Smooth muscle cell (in vitro differentiated cells): ENCODE measurements at regions not wholly inside any gene's neighbourhood (a gene's known extent, or its start where the extent isn't known, plus 50 kb on each side); places are given as distances from the start of the nearest gene placed in this dataset.

Experiments used
- DNase-seq: peaks from one replicate; lab custom pipeline; 2025; ENCODE audit not compliant: unreplicated experiment; lab: John Stamatoyannopoulos, UW
- H2AFZ ChIP-seq: fragments of 200-600 bp; sonication (generic); 2 replicates; pipeline ENCODE4 v1.6.0; 2016; ENCODE audit warnings: antibody characterized with exemption, low read depth, mild to moderate bottlenecking
- H3F3A ChIP-seq: fragments of 200-600 bp; sonication (generic); 2 replicates; pipeline ENCODE4 v1.6.0; 2017; ENCODE audit warnings: antibody characterized with exemption, low read depth
- H3K27ac ChIP-seq: fragments of 200-600 bp; sonication (generic); 2 replicates; pipeline ENCODE4 v1.5.1; 2016; ENCODE audit warnings: low read depth, mild to moderate bottlenecking
- H3K27me3 ChIP-seq: fragments of 200-600 bp; sonication (generic); 2 replicates; pipeline ENCODE4 v1.6.1; 2016; ENCODE audit warnings: low read depth, mild to moderate bottlenecking
- H3K36me3 ChIP-seq: fragments of 200-600 bp; sonication (generic); 2 replicates; pipeline ENCODE4 v1.5.1; 2016; ENCODE audit warnings: low read depth
- H3K4me1 ChIP-seq: fragments of 200-600 bp; sonication (generic); 2 replicates; pipeline ENCODE4 v1.5.1; 2016; ENCODE audit warnings: low read depth
- H3K4me2 ChIP-seq: fragments of 200-600 bp; sonication (generic); 2 replicates; pipeline ENCODE4 v1.6.0; 2016; ENCODE audit warnings: mild to moderate bottlenecking
- H3K4me3 ChIP-seq: fragments of 200-600 bp; sonication (generic); 2 replicates; pipeline ENCODE4 v1.5.1; 2016; ENCODE audit warnings: mild to moderate bottlenecking
- H3K79me2 ChIP-seq: fragments of 200-600 bp; sonication (generic); 2 replicates; pipeline ENCODE4 v1.6.0; 2016; ENCODE audit warnings: low read depth, mild to moderate bottlenecking
- H3K9ac ChIP-seq: fragments of 200-600 bp; sonication (generic); 2 replicates; pipeline ENCODE4 v1.6.0; 2016; ENCODE audit warnings: low read depth
- H3K9me3 ChIP-seq: fragments of 200-600 bp; sonication (generic); replicated peaks from 2 replicates; pipeline ENCODE4 v1.5.1; 2016; ENCODE audit warnings: low read depth
- H4K20me1 ChIP-seq: fragments of 200-600 bp; sonication (generic); 2 replicates; pipeline ENCODE4 v1.6.0; 2016; ENCODE audit warnings: low read depth
- CTCF ChIP-seq: fragments of 200-600 bp; sonication (generic); IDR thresholded peaks from 2 replicates; pipeline ENCODE4 v1.5.1; 2017; ENCODE audit warnings: borderline replicate concordance, mild to moderate bottlenecking, antibody characterized with exemption; ENCODE audit not compliant: insufficient read depth, poor library complexity, severe bottlenecking
- WGBS: methylation state at CpG from one replicate; pipeline ENCODE4 v1.1.7; 2016; ENCODE audit warnings: low lambda C conversion rate; 5-methylcytosine and 5-hydroxymethylcytosine counted together

- Histone ChIP-seq H2AFZ (no peak overlapping the region), H3K27me3 (no peaks in the 10 kb centered on the region), H3F3A (no peaks in the 10 kb centered on the region), H3K4me3 (no peak overlapping the region), H3K9me3 (no peaks in the 10 kb centered on the region), H4K20me1 (no peaks in the 10 kb centered on the region), H3K4me1 (no peaks in the 10 kb centered on the region), H3K79me2 (no peaks in the 10 kb centered on the region), H3K4me2 (no peak overlapping the region), H3K9ac (no peak overlapping the region), H3K36me3 (no peaks in the 10 kb centered on the region), H3K27ac (no peak overlapping the region)
- no peak for TF ChIP-seq CTCF
- DNase-seq, result no peak
- 63% methylated on average over 2 of the region's 2 CpGs for WGBS
These were observed 315.4 kb downstream of the MCTP2 start for GRCh38 chr15:94546808-94547207.

DNA sequence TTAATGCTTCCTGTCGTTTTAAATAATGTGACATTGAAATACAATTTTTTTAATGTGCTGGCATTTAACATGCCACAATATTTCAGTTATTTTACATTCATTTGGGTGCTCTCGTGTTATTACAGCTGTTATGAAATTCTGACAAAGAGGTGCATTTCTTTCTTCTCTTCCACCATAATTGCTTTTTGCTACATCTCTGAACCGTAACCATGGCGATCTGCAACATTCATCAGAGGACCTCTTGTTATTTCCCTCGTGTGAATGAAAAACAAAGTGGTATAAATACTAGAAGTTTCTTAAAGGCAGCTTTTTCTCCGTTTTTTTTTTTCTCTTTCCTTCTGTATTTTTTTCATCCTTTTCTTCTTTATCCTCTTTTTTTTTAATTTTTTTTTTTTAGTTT is 316.4 kb downstream of the MCTP2 start:
- H2AFZ ChIP-seq, result no peak overlapping the region
- no peaks in the 10 kb centered on the region for H3K79me2 ChIP-seq
- H3K27me3 ChIP-seq, result no peaks in the 10 kb centered on the region
- no peaks in the 10 kb centered on the region for H3K36me3 ChIP-seq
- WGBS, result 87% methylated on average over 6 of the region's 6 CpGs
- H3K4me3 ChIP-seq, result no peak overlapping the region
- DNase-seq, result no peak
- no peaks in the 10 kb centered on the region for H3F3A ChIP-seq
- H3K27ac ChIP-seq, result no peak overlapping the region
- H3K4me2 ChIP-seq, result no peak overlapping the region
- H3K9ac ChIP-seq, result no peak overlapping the region
- H3K4me1 ChIP-seq, result no peaks in the 10 kb centered on the region
- TF ChIP-seq CTCF, result no peak
- no peaks in the 10 kb centered on the region for H4K20me1 ChIP-seq
- H3K9me3 ChIP-seq, result no peaks in the 10 kb centered on the region

DNA sequence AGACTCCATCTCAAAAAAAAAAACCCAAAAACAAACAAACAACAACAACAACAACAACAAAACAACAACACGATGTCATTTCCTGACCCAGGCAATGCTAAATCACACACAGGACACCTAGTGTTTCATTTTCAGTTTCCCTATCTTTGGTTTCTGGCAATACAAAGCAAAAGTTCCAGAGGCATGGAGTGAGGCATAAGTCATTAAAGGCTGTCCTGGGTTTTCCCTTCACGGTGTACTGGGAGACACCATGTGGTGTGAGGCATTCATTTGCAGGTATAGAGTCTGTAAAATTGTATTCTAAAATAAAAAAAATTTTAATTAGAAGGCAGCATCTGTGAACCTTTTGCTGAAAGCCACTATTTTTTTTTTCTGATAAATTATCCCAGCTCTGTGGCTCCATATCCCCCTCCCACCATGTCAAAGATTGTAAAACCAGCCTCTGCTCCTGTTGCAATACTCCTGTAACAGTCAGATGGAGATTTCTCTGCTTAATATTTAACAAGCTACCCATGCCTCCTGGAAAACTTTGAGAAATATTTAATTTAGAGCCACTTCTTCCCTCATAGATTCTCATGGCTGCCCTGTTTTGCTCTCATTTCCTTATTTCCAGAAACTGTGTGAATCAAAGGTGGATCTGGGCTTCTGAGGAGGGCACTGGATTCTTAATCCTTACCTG is 324.6 kb downstream of the MCTP2 start:
- Histone ChIP-seq H3K4me1 (no peaks in the 10 kb centered on the region), H3K4me3 (no peak overlapping the region), H3K4me2 (no peak overlapping the region), H3K79me2 (no peaks in the 10 kb centered on the region), H3K36me3 (no peaks in the 10 kb centered on the region), H2AFZ (no peak overlapping the region), H3F3A (no peaks in the 10 kb centered on the region), H3K9me3 (no peaks in the 10 kb centered on the region), H3K9ac (no peak overlapping the region), H3K27ac (no peak overlapping the region), H4K20me1 (no peaks in the 10 kb centered on the region), H3K27me3 (no peaks in the 10 kb centered on the region)
- TF ChIP-seq CTCF, result no peak
- no peak for DNase-seq
- WGBS, result 96% methylated on average over 2 of the region's 2 CpGs

DNA sequence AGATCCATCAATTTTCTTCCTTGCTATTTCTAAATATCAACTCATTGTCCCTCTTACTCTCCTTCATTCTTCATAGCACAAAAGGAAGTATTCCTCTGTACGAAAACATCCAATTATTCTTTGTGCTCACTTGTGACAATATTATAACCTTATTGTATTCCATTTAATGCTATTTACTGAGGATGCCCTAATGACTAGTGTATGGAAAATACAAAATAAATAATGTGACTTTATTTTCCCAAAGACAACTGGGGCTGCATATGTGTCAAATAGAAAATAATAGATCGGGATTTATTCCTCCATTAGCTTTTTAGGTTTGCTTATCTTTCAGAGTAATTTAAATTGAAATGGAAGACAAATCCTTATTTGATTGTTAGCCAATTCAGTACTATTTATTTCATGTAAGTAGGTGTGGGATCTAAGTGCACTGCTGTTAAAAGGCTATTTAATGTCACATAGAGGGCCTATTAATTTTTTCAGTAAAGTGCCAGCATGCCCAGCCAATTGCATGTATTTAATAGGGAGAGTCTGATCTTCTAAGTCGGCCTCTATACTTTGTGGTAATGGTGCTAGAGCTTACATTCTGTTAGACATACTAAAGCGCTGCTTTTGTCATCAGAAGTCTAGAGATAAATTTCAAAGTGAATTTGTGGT is 329.8 kb downstream of the MCTP2 start:
- Histone ChIP-seq H3K4me1 (no peaks in the 10 kb centered on the region), H3K4me2 (no peak overlapping the region), H2AFZ (no peak overlapping the region), H3K79me2 (no peaks in the 10 kb centered on the region), H3K9me3 (no peaks in the 10 kb centered on the region), H3F3A (no peaks in the 10 kb centered on the region), H3K9ac (no peak overlapping the region), H3K27me3 (no peaks in the 10 kb centered on the region), H3K4me3 (no peak overlapping the region), H4K20me1 (no peaks in the 10 kb centered on the region), H3K27ac (no peak overlapping the region), H3K36me3 (no peaks in the 10 kb centered on the region)
- no peak for TF ChIP-seq CTCF
- DNase-seq, result no peak
- WGBS, result 92% methylated on average over 4 of the region's 4 CpGs
